Ishikawa (cell line): ENCODE measurements at regions not wholly inside any gene's neighbourhood (a gene's known extent, or its start where the extent isn't known, plus 50 kb on each side); places are given as distances from the start of the nearest gene placed in this dataset.

Source experiments
- CREB1 ChIP-seq: IDR thresholded peaks from 2 replicates; pipeline ENCODE4 v1.6.1; 2012; ENCODE audit warnings: low read depth
- EP300 ChIP-seq: IDR thresholded peaks from 2 replicates; pipeline ENCODE4 v1.6.1; 2012; ENCODE audit warnings: borderline replicate concordance
- MAX ChIP-seq: IDR thresholded peaks from 2 replicates; pipeline ENCODE4 v1.6.1; 2012
- TEAD4 ChIP-seq: IDR thresholded peaks from 2 replicates; pipeline ENCODE4 v1.6.1; 2012
- YY1 ChIP-seq: IDR thresholded peaks from 2 replicates; pipeline ENCODE4 v1.6.1; 2012; ENCODE audit warnings: low read depth

- TF ChIP-seq TEAD4, result no peak
- TF ChIP-seq YY1, result no peak
- no peak for TF ChIP-seq MAX
- TF ChIP-seq EP300, result no peak
- TF ChIP-seq CREB1, result no peak
These were observed 178.1 kb upstream of the DDHD1 start for GRCh38 chr14:53331247-53331646.
